OCI-LY7 (cell line): ENCODE measurements at regions not wholly inside any gene's neighbourhood (a gene's known extent, or its start where the extent isn't known, plus 50 kb on each side); places are given as distances from the start of the nearest gene placed in this dataset.
"Not testable (repeated sequence)": the region's sequence is repeated elsewhere in the genome, so short reads cannot be mapped to it uniquely, and the experiment has no call there.

Experiments used
- BruUV-seq: library from RNA; stranded (reverse); fragments of 400-500 nt; replicated peaks from 2 replicates; lab custom pipeline; 2021; lab: Mats Ljungman, UMichigan
- CTCF ChIA-PET: fragments of 300-600 bp; sonication (Branson Sonifier 250); formaldehyde crosslinking; loops from one replicate; lab custom pipeline; 2022; ENCODE audit warnings: antibody characterized with exemption; ENCODE audit not compliant: unreplicated experiment; lab: Charles Lee
- POLR2A ChIA-PET: fragments of 300-600 bp; sonication (Branson Sonifier 250); formaldehyde crosslinking; loops from one replicate; lab custom pipeline; 2022; ENCODE audit warnings: antibody characterized with exemption; lab: Charles Lee
- DNase-seq: peaks from one replicate; pipeline ENCODE4 v3.0.0-alpha.2; 2015; ENCODE audit warnings: low spot score
- H2AFZ ChIP-seq: fragments of 200-600 bp; sonication (generic), shearing (Covaris generic); 2 replicates; pipeline ENCODE4 v1.6.1; 2014; ENCODE audit warnings: mild to moderate bottlenecking, antibody characterized with exemption, low read length, moderate library complexity
- H3K27ac ChIP-seq: fragments of 200-600 bp; sonication (generic); 2 replicates; pipeline ENCODE4 v1.5.1; 2014; ENCODE audit warnings: mixed run types, low read depth, mild to moderate bottlenecking, moderate library complexity, low read length, inconsistent platforms; ENCODE audit not compliant: poor library complexity, severe bottlenecking
- H3K36me3 ChIP-seq: fragments of 200-600 bp; sonication (generic); 2 replicates; pipeline ENCODE4 v1.6.1; 2014; ENCODE audit warnings: mild to moderate bottlenecking, antibody characterized with exemption, low read length, moderate library complexity, mixed read lengths; ENCODE audit not compliant: insufficient read depth
- H3K4me1 ChIP-seq: fragments of 200-600 bp; sonication (generic); 2 replicates; pipeline ENCODE4 v1.5.1; 2014; ENCODE audit warnings: mild to moderate bottlenecking, low read length; ENCODE audit not compliant: insufficient read depth, poor library complexity, severe bottlenecking
- H3K4me2 ChIP-seq: fragments of 200-600 bp; sonication (generic); 2 replicates; pipeline ENCODE4 v1.6.1; 2014; ENCODE audit warnings: mild to moderate bottlenecking, low read length
- H3K4me3 ChIP-seq: fragments of 200-600 bp; sonication (generic); 2 replicates; pipeline ENCODE4 v1.5.1; 2014; ENCODE audit warnings: mild to moderate bottlenecking, low read depth, low read length; ENCODE audit not compliant: poor library complexity, severe bottlenecking
- H3K79me2 ChIP-seq: fragments of 200-600 bp; sonication (generic); 2 replicates; pipeline ENCODE4 v1.6.1; 2016; ENCODE audit warnings: low read depth, mild to moderate bottlenecking, low read length, moderate library complexity, mixed read lengths; ENCODE audit not compliant: insufficient read depth
- H3K9me2 ChIP-seq: fragments of 200-600 bp; sonication (generic); 2 replicates; pipeline ENCODE4 v1.6.1; 2016; ENCODE audit warnings: mild to moderate bottlenecking, low read length, mixed read lengths; ENCODE audit not compliant: insufficient read depth
- H3K9me3 ChIP-seq: fragments of 200-600 bp; sonication (generic); 2 replicates; pipeline ENCODE4 v1.6.1; 2014; ENCODE audit warnings: mild to moderate bottlenecking, mixed run types, low read length, mixed read lengths
- H4K20me1 ChIP-seq: fragments of 200-600 bp; sonication (generic); 2 replicates; pipeline ENCODE4 v1.6.1; 2014; ENCODE audit warnings: mild to moderate bottlenecking, antibody characterized with exemption, low read length, moderate library complexity, mixed read lengths; ENCODE audit not compliant: insufficient read depth
- EZH2phosphoT487 ChIP-seq: fragments of 200-600 bp; sonication (generic); IDR thresholded peaks from 2 replicates; pipeline ENCODE4 v1.6.1; 2018; ENCODE audit warnings: low read depth, borderline replicate concordance, mild to moderate bottlenecking, mixed run types, antibody characterized with exemption, low read length, moderate library complexity, mixed read lengths
- intact Hi-C: fragments of 100-400 bp; cut with micrococcal nuclease; formaldehyde crosslinking; loops from one replicate; pipeline ENCODE4 v1.10.0; 2022; ENCODE audit not compliant: unreplicated experiment
- TF ChIP-seq, protein P1 (sequence below): fragments of 200-600 bp; sonication (generic); conservative IDR thresholded peaks from 2 replicates; pipeline ENCODE4 v1.5.1; 2014; ENCODE audit warnings: mild to moderate bottlenecking, antibody characterized with exemption, low read length, moderate library complexity, mixed read lengths

DNA sequence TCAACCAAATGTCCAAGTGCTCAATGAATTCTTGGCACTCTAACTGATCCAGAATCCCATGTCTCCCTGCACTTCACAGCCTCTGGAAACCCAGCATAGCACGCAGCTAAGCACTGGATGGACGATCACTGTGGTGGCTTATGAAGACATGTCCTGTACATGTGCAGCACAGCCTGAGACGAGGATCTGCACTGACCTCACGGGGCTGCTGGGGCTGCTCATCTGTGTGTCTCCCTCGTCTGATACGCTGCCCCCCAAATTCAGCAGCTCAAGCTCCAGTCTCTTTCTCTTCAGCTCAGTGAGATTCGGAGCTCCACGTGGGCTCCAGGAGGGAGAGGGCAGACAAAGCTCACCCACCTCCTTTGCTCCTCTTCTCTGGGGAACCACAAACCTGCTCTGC lies 126.9 kb downstream of the CPZ start:
- H4K20me1 ChIP-seq, result no peaks in the 10 kb centered on the region
- TF ChIP-seq EZH2phosphoT487, result no peak
- TF ChIP-seq, protein P1, sequence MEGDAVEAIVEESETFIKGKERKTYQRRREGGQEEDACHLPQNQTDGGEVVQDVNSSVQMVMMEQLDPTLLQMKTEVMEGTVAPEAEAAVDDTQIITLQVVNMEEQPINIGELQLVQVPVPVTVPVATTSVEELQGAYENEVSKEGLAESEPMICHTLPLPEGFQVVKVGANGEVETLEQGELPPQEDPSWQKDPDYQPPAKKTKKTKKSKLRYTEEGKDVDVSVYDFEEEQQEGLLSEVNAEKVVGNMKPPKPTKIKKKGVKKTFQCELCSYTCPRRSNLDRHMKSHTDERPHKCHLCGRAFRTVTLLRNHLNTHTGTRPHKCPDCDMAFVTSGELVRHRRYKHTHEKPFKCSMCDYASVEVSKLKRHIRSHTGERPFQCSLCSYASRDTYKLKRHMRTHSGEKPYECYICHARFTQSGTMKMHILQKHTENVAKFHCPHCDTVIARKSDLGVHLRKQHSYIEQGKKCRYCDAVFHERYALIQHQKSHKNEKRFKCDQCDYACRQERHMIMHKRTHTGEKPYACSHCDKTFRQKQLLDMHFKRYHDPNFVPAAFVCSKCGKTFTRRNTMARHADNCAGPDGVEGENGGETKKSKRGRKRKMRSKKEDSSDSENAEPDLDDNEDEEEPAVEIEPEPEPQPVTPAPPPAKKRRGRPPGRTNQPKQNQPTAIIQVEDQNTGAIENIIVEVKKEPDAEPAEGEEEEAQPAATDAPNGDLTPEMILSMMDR, result no peak
- H3K4me3 ChIP-seq, result no peak overlapping the region
- H3K36me3 ChIP-seq, result no peaks in the 10 kb centered on the region
- DNase-seq, result no peak
- H3K4me1 ChIP-seq, result no peaks in the 10 kb centered on the region
- no peak overlapping the region for H2AFZ ChIP-seq
- H3K9me3 ChIP-seq, result no peaks in the 10 kb centered on the region
- intact Hi-C loops, result no loop called here
- H3K9me2 ChIP-seq, result no peaks in the 10 kb centered on the region
- H3K4me2 ChIP-seq, result no peak overlapping the region
- no peak overlapping the region for H3K27ac ChIP-seq
- H3K79me2 ChIP-seq, result no peaks in the 10 kb centered on the region
- ChIA-PET POLR2A (no interaction called here), CTCF (no interaction called here)
- BruUV-seq, result no TSS peak

DNA sequence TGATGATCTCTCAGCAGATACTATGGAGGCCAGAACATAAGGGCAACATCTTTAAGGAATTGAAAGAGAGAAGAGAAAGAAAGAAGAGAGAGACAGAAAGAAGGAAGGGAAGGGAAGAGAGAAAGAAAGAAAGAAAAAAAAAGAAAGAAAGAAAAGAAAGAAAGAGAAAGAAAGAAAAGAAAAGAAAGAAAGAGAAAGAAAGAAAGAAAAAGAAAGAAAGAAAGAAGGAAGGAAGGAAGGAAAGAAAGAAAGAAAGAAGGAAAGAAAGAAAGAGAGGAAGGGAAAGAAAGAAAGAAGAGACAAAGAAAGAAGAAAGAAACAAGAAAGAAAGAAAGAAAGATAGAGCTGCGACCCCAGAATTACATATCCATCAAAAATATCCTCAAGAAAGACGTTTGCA lies 124.9 kb downstream of the CPZ start:
- H3K36me3 ChIP-seq, POLR2A ChIA-PET, H3K4me3 ChIP-seq, H3K27ac ChIP-seq, intact Hi-C loops, H4K20me1 ChIP-seq, H3K4me2 ChIP-seq, DNase-seq, H2AFZ ChIP-seq, CTCF ChIA-PET, H3K9me2 ChIP-seq, H3K4me1 ChIP-seq, BruUV-seq, H3K79me2 ChIP-seq: not testable (repeated sequence)
- H3K9me3 ChIP-seq, result peaks cover 12% of the 10 kb centered on the region; the same call in 1 of the 2 replicates

DNA sequence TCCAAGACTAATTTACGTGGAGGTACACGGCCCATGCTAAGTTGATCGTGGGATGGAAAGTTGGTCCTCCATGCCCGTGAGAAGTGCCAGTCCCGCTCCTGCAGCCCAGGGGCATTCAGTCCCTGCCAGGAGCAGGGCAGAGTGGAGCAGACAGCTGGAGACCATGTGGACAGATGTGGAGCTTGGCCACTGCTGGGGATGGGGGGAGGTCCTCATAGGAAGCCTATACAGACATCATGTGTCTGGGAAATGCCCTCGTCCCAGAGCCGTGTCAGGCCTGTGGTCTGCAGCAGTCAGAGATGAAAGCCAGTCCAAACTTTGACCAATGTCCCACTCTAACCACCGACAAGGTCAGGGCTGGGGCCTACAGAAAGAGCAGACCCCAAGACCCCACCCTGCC lies 118.4 kb downstream of the CPZ start:
- H3K4me2 ChIP-seq, result no peak overlapping the region
- no peak overlapping the region for H2AFZ ChIP-seq
- intact Hi-C loops, result no loop called here
- DNase-seq, result no peak
- H3K9me2 ChIP-seq, result no peaks in the 10 kb centered on the region
- no peaks in the 10 kb centered on the region for H3K79me2 ChIP-seq
- no peak overlapping the region for H3K4me3 ChIP-seq
- H3K36me3 ChIP-seq, result no peaks in the 10 kb centered on the region
- ChIA-PET POLR2A (no interaction called here), CTCF (no interaction called here)
- H3K27ac ChIP-seq, result no peak overlapping the region
- peaks cover 18% of the 10 kb centered on the region; the same call in 1 of the 2 replicates for H3K9me3 ChIP-seq
- H4K20me1 ChIP-seq, result no peaks in the 10 kb centered on the region
- H3K4me1 ChIP-seq, result no peaks in the 10 kb centered on the region
- BruUV-seq, result no TSS peak
- TF ChIP-seq EZH2phosphoT487, result no peak
- TF ChIP-seq, protein P1, result no peak
